ENCODE measurements at regions not wholly inside any gene's neighbourhood (a gene's known extent, or its start where the extent isn't known, plus 50 kb on each side); places are given as distances from the start of the nearest gene placed in this dataset.

GRCh38 chrX:69286565-69286906 is 121.3 kb upstream of the PJA1 start:
- intact Hi-C loops (cut with micrococcal nuclease; ENCODE audit: unreplicated experiment) = loop anchor here (1.0 to 10.0 kb wide), 4 partner anchors 132 to 553 kb away; no protein-coding TSS in a partner anchor
- Histone ChIP-seq H2AFZ (ENCODE audit: control insufficient read depth, low read depth, low read length) (no peak overlapping the region), H3K9ac (ENCODE audit: control insufficient read depth, insufficient read depth, low read length) (no peak overlapping the region), H3K9me3 (replicated peaks; ENCODE audit: control insufficient read depth, insufficient read depth, low read length) (no peaks in the 10 kb centered on the region), H3K4me1 (ENCODE audit: control insufficient read depth, insufficient read depth, low read length) (no peaks in the 10 kb centered on the region), H3K79me2 (ENCODE audit: control insufficient read depth, insufficient read depth, low read length) (no peaks in the 10 kb centered on the region), H3K36me3 (ENCODE audit: control insufficient read depth in 2 of 2, insufficient read depth in 2 of 2, low read length in 1 of 2) (no peaks in the 10 kb centered on the region), H3K27me3 (replicated peaks in 1 of 2; ENCODE audit: control insufficient read depth in 2 of 2, insufficient read depth in 2 of 2, low read length in 1 of 2) (no peaks in the 10 kb centered on the region), H3K4me2 (ENCODE audit: control insufficient read depth, insufficient read depth) (no peak overlapping the region), H4K20me1 (ENCODE audit: control insufficient read depth, insufficient read depth) (no peaks in the 10 kb centered on the region), H3K27ac (ENCODE audit: control insufficient read depth, insufficient read depth) (no peak overlapping the region), H3K4me3 (no peak overlapping the region)
- WGBS (ENCODE audit: insufficient coverage, insufficient replicate concordance, low lambda C conversion rate, missing lambda C conversion rate) = 85% methylated on average over 6 of the region's 6 CpGs
- ATAC-seq (no peak), FAIRE-seq (no peak), DNase-seq (ENCODE audit: low read depth, low spot score) (no peak)
- in situ Hi-C loops (cut with MboI) = loop anchor here (10.0 to 25.0 kb wide), 2 partner anchors 552 to 1099 kb away; no protein-coding TSS in a partner anchor
- ChIA-PET POLR2A (no interaction called here), CTCF (interaction anchor here (1.3 to 1.4 kb wide), 2 partner anchors 459 to 555 kb away, joined by 4 to 6 read pairs; no protein-coding TSS in a partner anchor), RAD21 (ENCODE audit: unreplicated experiment) (no interaction called here), SMC1A (ENCODE audit: uncharacterized antibody, unreplicated experiment) (interaction anchor here (1.3 kb wide), 1 partner anchor 459 kb away, joined by 4 read pairs; no protein-coding TSS in a partner anchor)
- BruUV-seq (replicated peaks) = no TSS peak
- no peak for TF ChIP-seq IRF4 (IDR thresholded peaks at IDR 0.05; ENCODE audit: low read depth, low read length)
- TF ChIP-seq JUND (IDR thresholded peaks at IDR 0.05; ENCODE audit: low read depth, low read length) = no peak
- TF ChIP-seq HDAC6 (IDR thresholded peaks at IDR 0.05; ENCODE audit: unreplicated experiment) = no peak
- TF ChIP-seq E4F1 (IDR thresholded peaks at IDR 0.05; ENCODE audit: borderline replicate concordance, partially characterized antibody) = no peak
